PC-9 (cell line): ENCODE measurements at regions not wholly inside any gene's neighbourhood (a gene's known extent, or its start where the extent isn't known, plus 50 kb on each side); places are given as distances from the start of the nearest gene placed in this dataset.

Experiments used
- EZH2 ChIP-seq: fragments of 200-600 bp; sonication (generic); IDR thresholded peaks from 2 replicates; pipeline ENCODE4 v1.8.0; 2017; ENCODE audit warnings: antibody characterized with exemption, low read depth
- TF ChIP-seq, protein P1 (sequence below): fragments of 200-600 bp; sonication (generic); conservative IDR thresholded peaks from 2 replicates; pipeline ENCODE4 v1.6.1; 2017; ENCODE audit warnings: mixed run types, antibody characterized with exemption, mild to moderate bottlenecking, moderate library complexity

DNA sequence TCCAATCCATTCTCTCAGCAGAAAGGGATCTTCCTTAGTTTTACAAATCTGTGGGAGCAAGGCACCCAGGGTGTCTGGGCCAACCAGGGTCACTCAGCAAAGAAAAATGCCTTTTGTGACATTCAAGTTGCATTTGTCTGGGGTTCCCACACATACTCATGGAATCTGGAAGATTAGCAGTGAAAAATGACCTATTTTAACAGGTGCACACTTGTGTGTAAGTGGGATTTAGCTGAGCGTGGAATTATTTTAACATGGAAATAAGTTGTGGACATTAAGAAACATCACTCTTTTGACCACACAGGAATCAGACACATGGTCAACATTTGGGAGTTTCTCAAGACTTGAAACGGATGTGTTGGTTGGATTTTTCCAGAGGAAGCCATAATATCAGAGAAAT is 234.9 kb downstream of the OPA1 start:
- TF ChIP-seq, protein P1, sequence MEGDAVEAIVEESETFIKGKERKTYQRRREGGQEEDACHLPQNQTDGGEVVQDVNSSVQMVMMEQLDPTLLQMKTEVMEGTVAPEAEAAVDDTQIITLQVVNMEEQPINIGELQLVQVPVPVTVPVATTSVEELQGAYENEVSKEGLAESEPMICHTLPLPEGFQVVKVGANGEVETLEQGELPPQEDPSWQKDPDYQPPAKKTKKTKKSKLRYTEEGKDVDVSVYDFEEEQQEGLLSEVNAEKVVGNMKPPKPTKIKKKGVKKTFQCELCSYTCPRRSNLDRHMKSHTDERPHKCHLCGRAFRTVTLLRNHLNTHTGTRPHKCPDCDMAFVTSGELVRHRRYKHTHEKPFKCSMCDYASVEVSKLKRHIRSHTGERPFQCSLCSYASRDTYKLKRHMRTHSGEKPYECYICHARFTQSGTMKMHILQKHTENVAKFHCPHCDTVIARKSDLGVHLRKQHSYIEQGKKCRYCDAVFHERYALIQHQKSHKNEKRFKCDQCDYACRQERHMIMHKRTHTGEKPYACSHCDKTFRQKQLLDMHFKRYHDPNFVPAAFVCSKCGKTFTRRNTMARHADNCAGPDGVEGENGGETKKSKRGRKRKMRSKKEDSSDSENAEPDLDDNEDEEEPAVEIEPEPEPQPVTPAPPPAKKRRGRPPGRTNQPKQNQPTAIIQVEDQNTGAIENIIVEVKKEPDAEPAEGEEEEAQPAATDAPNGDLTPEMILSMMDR, result no peak
- TF ChIP-seq EZH2, result no peak
